ENCODE measurements at regions not wholly inside any gene's neighbourhood (a gene's known extent, or its start where the extent isn't known, plus 50 kb on each side); places are given as distances from the start of the nearest gene placed in this dataset.

GRCh38 chr6:95686895-95687294, 109.6 kb downstream of the MANEA start:
- Histone ChIP-seq H3K27ac (ENCODE audit: low read depth in 1 of 2, low read length in 1 of 2) (no peak overlapping the region), H3K27me3 (ENCODE audit: control insufficient read depth in 3 of 3, insufficient read depth in 3 of 3, low read length in 2 of 3) (no peaks in the 10 kb centered on the region), H3K4me3 (no peak overlapping the region), H3K4me1 (ENCODE audit: control insufficient read depth in 5 of 5, insufficient read depth in 5 of 5, low read length in 5 of 5) (no peaks in the 10 kb centered on the region), H3K9ac (ENCODE audit: insufficient read depth in 1 of 2, low read length in 2 of 2) (no peak overlapping the region), H3K9me3 (ENCODE audit: control insufficient read depth in 4 of 4, insufficient read depth in 3 of 4, low read length in 3 of 4) (peaks cover 0 to 3% (median 0%) of the 10 kb centered on the region in 4 donors), H3K36me3 (ENCODE audit: control insufficient read depth in 4 of 4, insufficient read depth in 4 of 4, low read length in 4 of 4) (no peaks in the 10 kb centered on the region)
- TF ChIP-seq CTCF (IDR thresholded peaks at IDR 0.05; ENCODE audit: control extremely low read depth, extremely low read depth): no peak
- no peak for ATAC-seq (ENCODE audit: insufficient read depth, low FRiP score)
- no peak for DNase-seq
- WGBS, 2 donors: 79 to 86% methylated on average over 1 of the region's 1 CpG

GRCh38 chr6:95687839-95688238, 110.5 kb downstream of the MANEA start:
- no peak for ATAC-seq (ENCODE audit: insufficient read depth, low FRiP score)
- DNase-seq: no peak
- peaks cover 0 to 3% (median 0%) of the 10 kb centered on the region in 4 donors for H3K9me3 ChIP-seq (ENCODE audit: control insufficient read depth in 4 of 4, insufficient read depth in 3 of 4, low read length in 3 of 4)
- no peak overlapping the region for H3K9ac ChIP-seq (ENCODE audit: insufficient read depth in 1 of 2, low read length in 2 of 2)
- H3K27ac ChIP-seq (ENCODE audit: low read depth in 1 of 2, low read length in 1 of 2): no peak overlapping the region
- no peak overlapping the region for H3K4me3 ChIP-seq
- H3K4me1 ChIP-seq (ENCODE audit: control insufficient read depth in 5 of 5, insufficient read depth in 5 of 5, low read length in 5 of 5): no peaks in the 10 kb centered on the region
- no peaks in the 10 kb centered on the region for H3K36me3 ChIP-seq (ENCODE audit: control insufficient read depth in 4 of 4, insufficient read depth in 4 of 4, low read length in 4 of 4)
- no peak for TF ChIP-seq CTCF (IDR thresholded peaks at IDR 0.05; ENCODE audit: control extremely low read depth, extremely low read depth)
- no peaks in the 10 kb centered on the region for H3K27me3 ChIP-seq (ENCODE audit: control insufficient read depth in 3 of 3, insufficient read depth in 3 of 3, low read length in 2 of 3)

- H3K9ac ChIP-seq (ENCODE audit: insufficient read depth in 1 of 2, low read length in 2 of 2): no peak overlapping the region
- no peak for TF ChIP-seq CTCF (IDR thresholded peaks at IDR 0.05; ENCODE audit: control extremely low read depth, extremely low read depth)
- no peak overlapping the region for H3K4me3 ChIP-seq
- no peaks in the 10 kb centered on the region for H3K4me1 ChIP-seq (ENCODE audit: control insufficient read depth in 5 of 5, insufficient read depth in 5 of 5, low read length in 5 of 5)
- no peak for ATAC-seq (ENCODE audit: insufficient read depth, low FRiP score)
- WGBS, 2 donors: 75 to 81% methylated on average over 4 of the region's 4 CpGs
- DNase-seq: no peak
- H3K27me3 ChIP-seq (ENCODE audit: control insufficient read depth in 3 of 3, insufficient read depth in 3 of 3, low read length in 2 of 3): no peaks in the 10 kb centered on the region
- no peak overlapping the region for H3K27ac ChIP-seq (ENCODE audit: low read depth in 1 of 2, low read length in 1 of 2)
- H3K9me3 ChIP-seq (ENCODE audit: control insufficient read depth in 4 of 4, insufficient read depth in 3 of 4, low read length in 3 of 4): peaks cover 0 to 3% (median 0%) of the 10 kb centered on the region in 4 donors
- H3K36me3 ChIP-seq (ENCODE audit: control insufficient read depth in 4 of 4, insufficient read depth in 4 of 4, low read length in 4 of 4): no peaks in the 10 kb centered on the region
Measured at GRCh38 chr6:95690328-95690727, 113.0 kb downstream of the MANEA start.

- WGBS, 2 donors: 59 to 71% methylated on average over 3 of the region's 3 CpGs
- no peaks in the 10 kb centered on the region for H3K36me3 ChIP-seq (ENCODE audit: control insufficient read depth in 4 of 4, insufficient read depth in 4 of 4, low read length in 4 of 4)
- DNase-seq (peak in 2 of 3 donors; percentile 31 to 39), ATAC-seq (ENCODE audit: insufficient read depth, low FRiP score) (no peak)
- no peaks in the 10 kb centered on the region for H3K4me1 ChIP-seq (ENCODE audit: control insufficient read depth in 5 of 5, insufficient read depth in 5 of 5, low read length in 5 of 5)
- H3K27me3 ChIP-seq (ENCODE audit: control insufficient read depth in 3 of 3, insufficient read depth in 3 of 3, low read length in 2 of 3): no peaks in the 10 kb centered on the region
- TF ChIP-seq CTCF (IDR thresholded peaks at IDR 0.05; ENCODE audit: control extremely low read depth, extremely low read depth): no peak
- no peak overlapping the region for H3K9ac ChIP-seq (ENCODE audit: insufficient read depth in 1 of 2, low read length in 2 of 2)
- H3K4me3 ChIP-seq: no peak overlapping the region
- H3K9me3 ChIP-seq (ENCODE audit: control insufficient read depth in 4 of 4, insufficient read depth in 3 of 4, low read length in 3 of 4): peaks cover 0 to 3% (median 0%) of the 10 kb centered on the region in 4 donors
- H3K27ac ChIP-seq (ENCODE audit: low read depth in 1 of 2, low read length in 1 of 2): no peak overlapping the region
Measured at GRCh38 chr6:95693108-95693507, 115.8 kb downstream of the MANEA start.

Data from lung (tissue), 11 donors.